ENCODE measurements at regions not wholly inside any gene's neighbourhood (a gene's known extent, or its start where the extent isn't known, plus 50 kb on each side); places are given as distances from the start of the nearest gene placed in this dataset.

DNA sequence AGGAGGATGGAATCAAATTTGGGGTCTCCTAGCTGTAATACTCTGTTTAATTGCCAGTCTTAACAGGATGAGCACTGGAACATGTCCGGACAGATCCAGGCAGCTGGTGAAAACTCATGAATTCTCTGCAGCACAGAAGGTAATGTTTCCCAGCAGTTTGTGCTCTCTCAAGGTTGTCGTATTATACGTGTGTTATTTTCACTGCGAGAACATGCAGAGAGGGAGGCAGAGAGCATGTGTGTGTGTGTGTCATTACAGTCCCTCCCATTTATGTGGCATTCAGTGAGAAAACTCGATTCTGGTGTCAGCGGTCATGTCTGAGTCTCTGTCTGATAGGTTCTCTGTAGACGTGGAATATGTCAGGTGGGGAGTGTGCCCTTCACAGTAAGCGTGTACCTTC, 150.2 kb upstream of the POU3F3 start (continued):
- TF ChIP-seq PATZ1 (CRISPR knock-in tag; IDR thresholded peaks at IDR 0.05; ENCODE audit: borderline replicate concordance): no peak

DNA sequence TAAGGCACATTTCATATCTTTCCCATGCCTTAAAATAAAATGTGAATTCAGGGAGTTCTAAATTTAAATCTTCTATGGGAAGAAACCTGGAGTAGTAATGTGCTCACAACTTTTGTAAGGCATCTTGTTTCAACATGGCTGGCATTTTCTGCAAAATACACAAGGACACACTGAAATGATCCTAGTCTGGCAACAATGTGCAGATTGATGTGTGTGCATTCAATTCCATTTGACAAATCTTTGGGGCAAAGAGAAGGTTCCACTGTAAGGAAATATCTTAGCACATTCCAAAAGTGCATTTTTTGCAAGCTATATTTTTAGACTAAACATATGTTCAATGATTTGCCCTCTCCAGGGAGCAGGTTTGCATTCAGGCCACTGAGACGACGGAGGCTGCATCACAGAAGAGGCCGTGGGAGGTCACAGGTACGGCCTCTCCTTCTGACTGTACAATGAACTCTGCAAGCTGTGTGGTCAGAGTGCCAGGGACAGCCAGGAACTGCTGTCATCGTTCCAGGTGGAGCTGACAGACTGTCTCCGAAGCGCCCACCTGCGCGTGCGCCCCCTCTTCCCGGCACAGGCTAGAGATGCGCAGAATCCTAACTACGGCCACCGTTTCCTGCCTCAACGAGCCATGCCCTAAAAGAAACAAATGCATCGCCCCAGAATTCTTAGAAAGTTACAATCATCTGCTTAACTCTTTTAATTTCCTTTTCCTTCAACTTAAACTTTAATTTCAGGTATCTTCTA, 149.2 kb upstream of the POU3F3 start:
- no peak for ATAC-seq
- no peak for TF ChIP-seq PPARA (CRISPR knock-in tag; IDR thresholded peaks at IDR 0.05; ENCODE audit: borderline replicate concordance)
- no peak for TF ChIP-seq POU6F1 (CRISPR knock-in tag; IDR thresholded peaks at IDR 0.05; ENCODE audit: borderline replicate concordance, low read depth)
- TF ChIP-seq CSDC2 (CRISPR knock-in tag; IDR thresholded peaks at IDR 0.05): no peak
- no peak for TF ChIP-seq PATZ1 (CRISPR knock-in tag; IDR thresholded peaks at IDR 0.05; ENCODE audit: borderline replicate concordance)
- no peak for TF ChIP-seq ARNTL (CRISPR knock-in tag; IDR thresholded peaks at IDR 0.05; ENCODE audit: borderline replicate concordance, low read depth)
- TF ChIP-seq ZFP3 (CRISPR knock-in tag; IDR thresholded peaks at IDR 0.05): no peak
- TF ChIP-seq, protein P1, sequence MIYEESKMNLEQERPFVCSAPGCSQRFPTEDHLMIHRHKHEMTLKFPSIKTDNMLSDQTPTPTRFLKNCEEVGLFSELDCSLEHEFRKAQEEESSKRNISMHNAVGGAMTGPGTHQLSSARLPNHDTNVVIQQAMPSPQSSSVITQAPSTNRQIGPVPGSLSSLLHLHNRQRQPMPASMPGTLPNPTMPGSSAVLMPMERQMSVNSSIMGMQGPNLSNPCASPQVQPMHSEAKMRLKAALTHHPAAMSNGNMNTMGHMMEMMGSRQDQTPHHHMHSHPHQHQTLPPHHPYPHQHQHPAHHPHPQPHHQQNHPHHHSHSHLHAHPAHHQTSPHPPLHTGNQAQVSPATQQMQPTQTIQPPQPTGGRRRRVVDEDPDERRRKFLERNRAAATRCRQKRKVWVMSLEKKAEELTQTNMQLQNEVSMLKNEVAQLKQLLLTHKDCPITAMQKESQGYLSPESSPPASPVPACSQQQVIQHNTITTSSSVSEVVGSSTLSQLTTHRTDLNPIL (CRISPR knock-in tag; IDR thresholded peaks at IDR 0.05; ENCODE audit: low read depth): no peak

DNA sequence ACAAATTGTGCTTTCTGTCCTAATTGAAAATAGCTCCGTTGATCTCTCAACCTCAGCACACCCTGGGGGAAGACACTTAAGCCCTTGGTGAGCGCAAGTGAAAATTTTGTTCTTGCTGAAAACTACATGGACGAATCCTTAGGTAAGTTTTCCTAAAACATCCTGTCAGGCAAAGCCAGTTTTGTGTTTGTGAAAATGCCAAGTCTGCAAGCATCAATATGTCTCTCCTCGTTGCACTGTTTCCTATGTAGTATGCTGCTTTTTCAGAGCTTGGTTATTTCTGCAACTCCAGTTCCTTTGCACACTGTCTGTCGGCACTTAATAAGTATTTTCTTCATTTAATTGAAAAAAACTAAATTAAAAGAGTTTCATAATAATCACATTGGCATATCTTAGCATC, 146.9 kb upstream of the POU3F3 start:
- ATAC-seq: no peak
- TF ChIP-seq CSDC2 (CRISPR knock-in tag; IDR thresholded peaks at IDR 0.05) (no peak), ESRRG (CRISPR knock-in tag; IDR thresholded peaks at IDR 0.05) (no peak), ZC3H10 (CRISPR knock-in tag; IDR thresholded peaks at IDR 0.05) (no peak), ZNF8 (CRISPR knock-in tag; IDR thresholded peaks at IDR 0.05) (no peak), SNAI2 (CRISPR knock-in tag; IDR thresholded peaks at IDR 0.05) (no peak), TSHZ2 (CRISPR knock-in tag; IDR thresholded peaks at IDR 0.05) (no peak), POU6F1 (CRISPR knock-in tag; IDR thresholded peaks at IDR 0.05; ENCODE audit: borderline replicate concordance, low read depth) (no peak), TCF4 (CRISPR knock-in tag; IDR thresholded peaks at IDR 0.05; ENCODE audit: borderline replicate concordance) (no peak), ZNF565 (CRISPR knock-in tag; conservative IDR thresholded peaks at IDR 0.05; ENCODE audit: low read depth) (no peak), ARNTL (CRISPR knock-in tag; IDR thresholded peaks at IDR 0.05; ENCODE audit: borderline replicate concordance, low read depth) (no peak), PATZ1 (CRISPR knock-in tag; IDR thresholded peaks at IDR 0.05; ENCODE audit: borderline replicate concordance) (no peak), GLIS3 (CRISPR knock-in tag; IDR thresholded peaks at IDR 0.05) (no peak), ZFP3 (CRISPR knock-in tag; IDR thresholded peaks at IDR 0.05) (no peak), PPARA (CRISPR knock-in tag; IDR thresholded peaks at IDR 0.05; ENCODE audit: borderline replicate concordance) (no peak), OSR1 (CRISPR knock-in tag; IDR thresholded peaks at IDR 0.05) (no peak)
- TF ChIP-seq, protein P1 (CRISPR knock-in tag; IDR thresholded peaks at IDR 0.05; ENCODE audit: low read depth): no peak

All from SK-N-SH treated with all-trans-retinoic acid at 6 μM for 48 hours (cell line).